Mesenchymal stem cell (in vitro differentiated cells and primary cell): ENCODE measurements at regions not wholly inside any gene's neighbourhood (a gene's known extent, or its start where the extent isn't known, plus 50 kb on each side); places are given as distances from the start of the nearest gene placed in this dataset.

ENCODE experiments used
- DNase-seq: peaks from one replicate; pipeline ENCODE4 v3.0.0-alpha.2; 2013
- H2AFZ ChIP-seq: one replicate; pipeline ENCODE4 v1.6.1; 2013; ENCODE audit warnings: low read depth, mild to moderate bottlenecking, control low read depth, inconsistent platforms, low read length, moderate library complexity
- H2AK5ac ChIP-seq: 2 replicates; pipeline ENCODE4 v1.6.1; 2013; ENCODE audit warnings: low read length, moderate library complexity, mild to moderate bottlenecking, inconsistent platforms; ENCODE audit not compliant: severe bottlenecking
- H2BK120ac ChIP-seq: one replicate; pipeline ENCODE4 v1.6.1; 2013; ENCODE audit warnings: low read depth, mild to moderate bottlenecking, inconsistent platforms, low read length, moderate library complexity
- H2BK12ac ChIP-seq, 2 experiments: one replicate each; pipeline ENCODE4 v1.6.1; 2013; ENCODE audit warnings: inconsistent platforms in 2 of 2, low read length in 2 of 2, mild to moderate bottlenecking in 2 of 2, moderate library complexity in 2 of 2, control low read depth in 1 of 2
- H2BK15ac ChIP-seq: one replicate; pipeline ENCODE4 v1.6.1; 2013; ENCODE audit warnings: mild to moderate bottlenecking, low read depth, inconsistent platforms; ENCODE audit not compliant: poor library complexity, severe bottlenecking
- H2BK5ac ChIP-seq: 2 replicates; pipeline ENCODE4 v1.6.1; 2013; ENCODE audit warnings: low read depth, mild to moderate bottlenecking, low read length, control low read depth, inconsistent platforms; ENCODE audit not compliant: poor library complexity, severe bottlenecking
- H3K14ac ChIP-seq, 2 experiments: one replicate each; pipeline ENCODE4 v1.6.1; 2013; ENCODE audit warnings: inconsistent platforms in 2 of 2, low read length in 2 of 2, control low read depth in 1 of 2, mild to moderate bottlenecking in 1 of 2, moderate library complexity in 1 of 2
- H3K18ac ChIP-seq, 2 experiments: one replicate each; pipeline ENCODE4 v1.6.1; 2013; ENCODE audit warnings: inconsistent platforms in 2 of 2, low read length in 2 of 2, control low read depth in 1 of 2, low read depth in 1 of 2, mild to moderate bottlenecking in 1 of 2
- H3K23ac ChIP-seq, 2 experiments: one replicate each; pipeline ENCODE4 v1.6.1; 2013; ENCODE audit warnings: inconsistent platforms in 2 of 2, low read length in 2 of 2, mild to moderate bottlenecking in 2 of 2, moderate library complexity in 2 of 2, control low read depth in 1 of 2
- H3K27ac ChIP-seq: 2 replicates; pipeline ENCODE4 v1.5.1; 2013; ENCODE audit warnings: mild to moderate bottlenecking, moderate library complexity, low read length, control low read depth, inconsistent platforms; ENCODE audit not compliant: poor library complexity, severe bottlenecking
- H3K27me3 ChIP-seq, 2 experiments: 2 replicates each; pipeline versions ENCODE4 v1.6.1 to v1.7.0; 2013; ENCODE audit warnings: low read length in 2 of 2, mild to moderate bottlenecking in 2 of 2, moderate library complexity in 2 of 2, control low read depth in 1 of 2, inconsistent platforms in 1 of 2; ENCODE audit not compliant: control insufficient read depth in 1 of 2, insufficient read depth in 1 of 2
- H3K36me3 ChIP-seq, 2 experiments: 2 replicates each; pipeline versions ENCODE4 v1.6.1 to v1.7.0; 2013; ENCODE audit warnings: low read length in 2 of 2, control low read depth in 1 of 2, inconsistent platforms in 1 of 2, low read depth in 1 of 2, mild to moderate bottlenecking in 1 of 2; ENCODE audit not compliant: insufficient read depth in 2 of 2, control insufficient read depth in 1 of 2
- H3K4ac ChIP-seq, 2 experiments: one replicate each; pipeline ENCODE4 v1.6.1; 2013; ENCODE audit warnings: inconsistent platforms in 2 of 2, low read length in 2 of 2, mild to moderate bottlenecking in 2 of 2, moderate library complexity in 2 of 2, control low read depth in 1 of 2, low read depth in 1 of 2
- H3K4me1 ChIP-seq: 2 replicates; pipeline ENCODE4 v1.6.1; 2013; ENCODE audit warnings: low read depth, low read length, control low read depth; ENCODE audit not compliant: control insufficient read depth, insufficient read depth
- H3K4me2 ChIP-seq: 2 replicates; pipeline ENCODE4 v1.6.1; 2013; ENCODE audit warnings: low read length, mild to moderate bottlenecking, inconsistent platforms; ENCODE audit not compliant: poor library complexity, severe bottlenecking
- H3K4me3 ChIP-seq, 2 experiments: 2 replicates each; pipeline versions ENCODE4 v1.5.1 to v1.7.0; 2013; ENCODE audit warnings: low read length in 2 of 2, mild to moderate bottlenecking in 2 of 2, control low read depth in 1 of 2, low read depth in 1 of 2; ENCODE audit not compliant: insufficient read depth in 1 of 2
- H3K79me1 ChIP-seq: replicated peaks from 2 replicates; pipeline ENCODE4 v1.6.1; 2013; ENCODE audit warnings: mild to moderate bottlenecking, control low read depth, low read length, inconsistent platforms; ENCODE audit not compliant: poor library complexity, severe bottlenecking
- H3K9ac ChIP-seq: 2 replicates; pipeline ENCODE4 v1.7.0; 2013; ENCODE audit warnings: mild to moderate bottlenecking, low read length, moderate library complexity
- H3K9me3 ChIP-seq: 2 replicates; pipeline ENCODE4 v1.7.0; 2013; ENCODE audit warnings: mild to moderate bottlenecking, low read length; ENCODE audit not compliant: control insufficient read depth
- H4K8ac ChIP-seq: one replicate; pipeline ENCODE4 v1.6.1; 2013; ENCODE audit warnings: inconsistent platforms, mild to moderate bottlenecking, low read length, moderate library complexity
- H4K91ac ChIP-seq: one replicate; pipeline ENCODE4 v1.6.1; 2013; ENCODE audit warnings: mild to moderate bottlenecking, low read length, inconsistent platforms
- WGBS: methylation state at CpG from one replicate; pipeline ENCODE4 v1.1.7; 2013; ENCODE audit warnings: mixed read lengths; 5-methylcytosine and 5-hydroxymethylcytosine counted together

GRCh38 chr2:6064757-6065156 lies 372.6 kb downstream of the SOX11 start:
- Histone ChIP-seq H3K4me3 (no peak overlapping the region), H3K9me3 (peaks cover 3% of the 10 kb centered on the region), H3K36me3 (no peaks in the 10 kb centered on the region), H3K4me2 (no peak overlapping the region), H2BK5ac (no peak overlapping the region), H3K4me1 (no peaks in the 10 kb centered on the region), H3K27me3 (no peaks in the 10 kb centered on the region), H3K14ac (no peak overlapping the region), H2AK5ac (no peak overlapping the region), H2BK12ac (no peak overlapping the region), H2BK15ac (no peak overlapping the region), H3K4ac (no peak overlapping the region), H4K8ac (no peak overlapping the region), H2AFZ (no peak overlapping the region), H3K79me1 (no peaks in the 10 kb centered on the region), H2BK120ac (no peak overlapping the region), H3K9ac (no peak overlapping the region), H3K23ac (no peak overlapping the region), H3K18ac (no peak overlapping the region), H4K91ac (no peak overlapping the region), H3K27ac (no peak overlapping the region)
- 94% methylated on average over 2 of the region's 2 CpGs for WGBS
- DNase-seq: no peak

GRCh38 chr2:6065703-6066102 lies 373.5 kb downstream of the SOX11 start:
- DNase-seq: no peak
- H3K27me3 ChIP-seq: no peaks in the 10 kb centered on the region
- H2AK5ac ChIP-seq: no peak overlapping the region
- H3K9me3 ChIP-seq: peaks cover under 1% of the 10 kb centered on the region
- no peak overlapping the region for H2BK5ac ChIP-seq
- H3K14ac ChIP-seq: no peak overlapping the region
- H3K79me1 ChIP-seq: no peaks in the 10 kb centered on the region
- no peak overlapping the region for H2BK120ac ChIP-seq
- H4K91ac ChIP-seq: no peak overlapping the region
- no peaks in the 10 kb centered on the region for H3K4me1 ChIP-seq
- H2BK15ac ChIP-seq: no peak overlapping the region
- no peak overlapping the region for H3K27ac ChIP-seq
- H3K4me2 ChIP-seq: no peak overlapping the region
- H3K4me3 ChIP-seq: no peak overlapping the region
- H3K9ac ChIP-seq: no peak overlapping the region
- no peak overlapping the region for H2BK12ac ChIP-seq
- H3K23ac ChIP-seq: no peak overlapping the region
- WGBS: 76% methylated on average over 2 of the region's 3 CpGs
- no peak overlapping the region for H4K8ac ChIP-seq
- no peak overlapping the region for H2AFZ ChIP-seq
- no peak overlapping the region for H3K18ac ChIP-seq
- no peak overlapping the region for H3K4ac ChIP-seq
- H3K36me3 ChIP-seq: no peaks in the 10 kb centered on the region

- no peaks in the 10 kb centered on the region for H3K27me3 ChIP-seq
- H3K18ac ChIP-seq: no peak overlapping the region
- no peak overlapping the region for H3K9ac ChIP-seq
- no peaks in the 10 kb centered on the region for H3K9me3 ChIP-seq
- no peak overlapping the region for H3K23ac ChIP-seq
- no peak overlapping the region for H4K8ac ChIP-seq
- no peak overlapping the region for H2BK12ac ChIP-seq
- H3K4me1 ChIP-seq: no peaks in the 10 kb centered on the region
- no peak overlapping the region for H3K14ac ChIP-seq
- H2BK120ac ChIP-seq: no peak overlapping the region
- H2AK5ac ChIP-seq: no peak overlapping the region
- no peak overlapping the region for H2AFZ ChIP-seq
- H4K91ac ChIP-seq: no peak overlapping the region
- H3K27ac ChIP-seq: no peak overlapping the region
- no peaks in the 10 kb centered on the region for H3K36me3 ChIP-seq
- H3K4me3 ChIP-seq: no peak overlapping the region
- 93% methylated on average over 4 of the region's 6 CpGs for WGBS
- H3K79me1 ChIP-seq: no peaks in the 10 kb centered on the region
- H2BK15ac ChIP-seq: no peak overlapping the region
- no peak overlapping the region for H3K4me2 ChIP-seq
- H2BK5ac ChIP-seq: no peak overlapping the region
- H3K4ac ChIP-seq: no peak overlapping the region
- no peak for DNase-seq
These were observed 374.9 kb downstream of the SOX11 start for GRCh38 chr2:6067089-6067488.

GRCh38 chr2:6067806-6068205 lies 375.6 kb downstream of the SOX11 start:
- Histone ChIP-seq H3K14ac (no peak overlapping the region), H3K4ac (no peak overlapping the region), H2AK5ac (no peak overlapping the region), H2BK12ac (no peak overlapping the region), H3K27ac (no peak overlapping the region), H3K9me3 (no peaks in the 10 kb centered on the region), H3K4me2 (no peak overlapping the region), H3K79me1 (no peaks in the 10 kb centered on the region), H3K4me1 (no peaks in the 10 kb centered on the region), H2BK15ac (no peak overlapping the region), H2BK5ac (no peak overlapping the region), H4K8ac (no peak overlapping the region), H4K91ac (no peak overlapping the region), H3K4me3 (no peak overlapping the region), H3K36me3 (no peaks in the 10 kb centered on the region), H3K27me3 (no peaks in the 10 kb centered on the region), H2BK120ac (no peak overlapping the region), H3K23ac (no peak overlapping the region), H3K18ac (no peak overlapping the region), H2AFZ (no peak overlapping the region), H3K9ac (no peak overlapping the region)
- no peak for DNase-seq
